HG02852 (cell line): ENCODE measurements at regions not wholly inside any gene's neighbourhood (a gene's known extent, or its start where the extent isn't known, plus 50 kb on each side); places are given as distances from the start of the nearest gene placed in this dataset.

ENCODE experiments used
- ATAC-seq: cut with Tn5 transposase; IDR thresholded peaks from one replicate; pipeline ENCODE4 v1.9.1; 2021; ENCODE audit warnings: mild to moderate bottlenecking, moderate library complexity; ENCODE audit not compliant: unreplicated experiment

DNA sequence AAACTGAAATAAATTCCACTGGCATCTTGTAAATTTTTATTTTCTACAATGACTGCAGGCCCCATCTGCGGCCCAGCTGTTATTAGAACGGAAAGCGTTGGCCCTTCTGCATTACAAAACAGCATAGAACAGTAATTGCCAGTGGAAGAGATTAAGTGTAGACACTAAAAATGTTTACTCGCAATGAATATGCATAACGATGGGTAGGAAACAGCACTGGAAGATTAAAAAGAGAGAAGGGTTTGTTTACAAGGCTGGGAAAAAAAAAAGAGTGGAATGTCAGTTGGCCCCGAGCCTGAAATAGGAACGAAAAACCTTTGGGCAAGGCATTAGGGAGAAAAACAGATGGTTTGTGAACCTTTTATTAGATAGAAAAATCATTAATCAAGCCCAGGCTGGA lies 275.9 kb upstream of the TCF4 start:
- ATAC-seq, result no peak

DNA sequence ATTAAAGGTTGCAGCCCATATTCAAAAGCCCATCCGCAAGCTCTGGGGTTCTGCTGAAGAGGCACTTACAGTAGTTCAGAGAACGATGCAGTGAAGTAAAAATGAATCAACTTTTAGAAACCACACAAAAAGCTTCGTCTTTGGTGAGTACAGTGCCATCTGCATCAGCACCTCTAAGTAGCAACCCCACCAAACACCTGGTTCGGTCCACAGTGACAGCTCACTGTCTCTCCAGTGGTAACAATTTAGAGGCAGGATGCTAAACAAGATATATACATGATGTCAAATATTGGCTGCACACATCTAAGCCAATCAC lies 275.4 kb upstream of the TCF4 start:
- no peak for ATAC-seq

DNA sequence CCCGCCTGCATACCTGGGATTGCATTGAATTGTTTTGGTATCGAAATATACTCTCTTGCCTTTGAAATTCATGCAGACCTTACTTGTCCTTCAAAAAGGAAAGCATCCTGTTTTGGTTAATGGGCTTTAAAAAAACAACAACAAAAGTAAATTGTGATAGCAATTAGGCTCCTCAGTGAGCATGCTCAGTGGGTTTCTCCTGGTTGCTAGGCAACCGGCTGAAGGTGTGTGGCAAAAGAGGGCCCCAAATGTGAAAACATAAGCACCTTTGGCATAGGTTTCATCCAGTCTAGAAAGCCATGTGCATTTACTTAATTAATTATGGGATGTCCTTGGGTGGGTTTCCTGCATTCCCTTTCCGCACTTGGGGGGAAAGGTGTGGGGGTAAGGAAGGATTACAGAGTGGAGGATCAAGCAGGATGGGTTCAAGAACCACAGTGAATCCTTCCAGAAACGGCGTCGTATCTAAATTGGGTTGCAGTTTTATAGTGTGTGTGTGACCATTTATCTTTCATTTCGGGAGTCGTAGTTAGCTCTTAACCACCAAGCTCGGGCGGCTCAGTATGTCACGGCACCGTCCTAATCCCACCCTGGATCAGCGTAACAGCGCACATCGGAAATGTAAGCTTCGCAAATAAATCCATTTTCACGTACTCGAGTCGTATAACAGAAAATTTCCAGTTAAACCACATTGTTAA lies 274.9 kb upstream of the TCF4 start:
- no peak for ATAC-seq

DNA sequence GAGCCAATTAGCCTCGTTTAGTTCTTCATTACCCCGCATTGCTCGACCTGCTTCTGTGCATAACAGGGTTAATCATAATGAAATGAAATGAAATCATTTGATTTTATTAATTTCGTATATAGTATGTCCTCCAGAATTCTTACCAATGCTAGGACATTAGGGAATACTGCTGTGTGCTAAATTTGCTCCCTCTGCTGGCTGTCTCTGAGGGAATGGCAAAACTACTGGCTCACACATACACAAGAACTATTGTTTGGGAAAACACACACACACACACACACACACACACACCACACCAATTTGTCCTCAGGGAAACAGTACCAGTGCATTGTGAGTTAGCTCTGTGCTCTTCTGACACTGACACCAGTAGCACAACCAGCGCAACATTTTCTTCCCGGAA lies 273.3 kb upstream of the TCF4 start:
- ATAC-seq, result no peak

DNA sequence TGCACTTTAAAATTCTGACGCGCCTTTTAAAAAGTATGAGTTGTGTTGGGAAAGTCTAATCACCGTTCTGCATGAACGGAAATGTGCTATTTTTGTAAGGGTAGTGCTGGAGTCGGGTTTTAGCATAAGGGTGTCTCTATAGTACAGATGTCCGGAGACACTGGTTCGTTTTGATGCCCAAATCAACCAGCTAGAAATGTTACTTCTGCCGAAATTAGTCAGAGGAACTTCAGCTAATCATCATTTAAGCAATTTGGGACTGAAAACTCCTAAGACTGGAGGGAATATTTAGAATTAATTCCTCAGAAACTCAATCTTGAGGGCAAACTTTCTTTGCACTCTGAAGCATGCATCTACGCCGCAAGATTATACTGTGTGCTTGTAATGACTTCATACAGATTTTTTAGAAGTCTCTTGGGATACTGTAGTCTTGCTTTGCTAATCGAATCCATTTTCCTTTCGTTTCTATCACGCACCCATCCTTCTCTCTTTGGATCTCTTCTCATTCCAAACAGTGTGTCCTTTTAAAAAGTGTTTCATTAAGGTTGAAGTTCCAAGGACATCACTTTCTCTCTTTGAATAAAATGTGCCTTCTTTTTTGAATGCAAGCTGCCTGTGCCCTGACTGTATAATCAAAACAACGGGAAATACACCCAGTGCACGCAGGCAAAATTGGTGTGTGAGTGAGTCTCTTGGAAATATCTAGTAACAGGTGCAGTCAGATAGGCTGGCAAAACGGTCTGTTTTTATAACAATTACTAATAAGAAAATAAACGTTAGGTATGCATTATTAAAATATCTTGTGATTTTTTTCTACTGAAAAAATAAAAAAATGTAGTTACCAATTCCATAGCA lies 270.9 kb upstream of the TCF4 start:
- no peak for ATAC-seq

DNA sequence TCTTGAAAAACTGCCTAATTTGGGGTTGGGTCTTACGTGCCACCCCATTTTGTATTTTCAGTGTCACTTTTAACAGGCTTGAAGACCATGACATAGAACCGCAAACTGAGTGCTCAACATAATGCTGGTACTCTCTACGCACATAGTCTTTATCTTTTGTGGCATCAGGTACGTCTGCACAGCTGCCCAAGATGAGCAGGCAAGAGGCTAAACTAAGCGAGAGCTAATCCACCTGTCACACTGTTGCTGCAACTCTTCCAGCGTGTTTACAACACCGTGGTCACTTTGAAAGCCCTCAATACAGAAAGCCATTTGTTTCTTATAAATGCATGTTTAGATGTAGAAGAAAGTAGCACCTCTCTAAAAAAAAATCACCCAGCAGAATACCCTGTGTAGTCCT lies 270.0 kb upstream of the TCF4 start:
- no peak for ATAC-seq

DNA sequence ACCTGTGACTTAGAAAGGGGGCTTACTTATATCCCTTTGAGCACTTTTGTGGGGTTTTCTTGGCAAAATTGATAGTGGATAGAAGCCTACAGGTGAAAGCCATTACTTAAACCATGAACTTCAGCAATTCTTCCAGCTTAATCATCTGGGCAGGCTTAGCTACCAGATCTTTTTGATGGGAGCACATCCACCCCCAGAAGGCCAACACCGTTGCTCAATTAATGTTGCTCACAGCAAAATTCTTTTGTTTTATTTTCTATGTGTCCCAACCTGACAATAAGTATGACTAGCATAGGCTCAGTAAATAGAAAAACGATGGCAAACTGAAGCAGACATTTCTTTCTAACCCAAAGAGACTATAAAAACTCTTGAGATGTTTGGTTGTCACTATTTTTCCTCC lies 269.4 kb upstream of the TCF4 start:
- ATAC-seq, result no peak

DNA sequence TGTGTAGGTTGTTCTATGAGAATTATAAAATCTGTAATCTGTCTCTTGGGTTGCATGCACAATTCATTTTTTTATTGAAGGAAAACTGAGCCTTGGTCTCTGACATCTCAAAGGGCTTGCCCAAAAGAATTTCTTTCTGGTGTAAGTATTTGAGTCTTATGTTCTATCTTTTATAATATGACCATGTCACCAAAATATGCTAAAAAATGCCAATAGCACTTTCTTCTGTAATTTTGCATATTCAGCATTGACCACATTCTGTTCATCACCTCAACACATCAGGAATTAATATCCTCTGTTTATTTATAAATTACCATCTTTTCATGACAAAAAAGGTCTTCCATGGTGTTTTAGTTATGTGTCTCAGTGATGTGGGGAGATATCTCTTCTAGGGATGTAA lies 268.7 kb upstream of the TCF4 start:
- no peak for ATAC-seq

DNA sequence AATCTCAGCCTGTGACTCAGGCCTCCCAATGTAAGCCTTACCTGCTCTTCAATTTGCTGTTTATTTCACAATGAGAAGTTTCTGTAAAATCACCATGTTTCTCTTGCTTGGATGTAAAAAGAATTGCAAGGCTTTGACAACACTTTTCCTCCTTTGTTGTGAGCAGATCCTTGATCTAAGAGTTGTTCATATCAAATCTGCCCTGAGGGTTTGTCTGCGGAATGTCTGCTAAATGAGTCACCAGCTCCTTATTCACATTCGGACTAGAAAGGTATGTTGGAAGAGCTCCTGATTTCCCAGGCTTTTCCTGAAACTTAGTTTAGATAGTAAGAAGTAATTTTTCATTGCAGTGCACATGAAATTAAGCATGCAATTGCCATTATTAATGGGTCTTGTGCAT lies 268.2 kb upstream of the TCF4 start:
- ATAC-seq, result no peak

DNA sequence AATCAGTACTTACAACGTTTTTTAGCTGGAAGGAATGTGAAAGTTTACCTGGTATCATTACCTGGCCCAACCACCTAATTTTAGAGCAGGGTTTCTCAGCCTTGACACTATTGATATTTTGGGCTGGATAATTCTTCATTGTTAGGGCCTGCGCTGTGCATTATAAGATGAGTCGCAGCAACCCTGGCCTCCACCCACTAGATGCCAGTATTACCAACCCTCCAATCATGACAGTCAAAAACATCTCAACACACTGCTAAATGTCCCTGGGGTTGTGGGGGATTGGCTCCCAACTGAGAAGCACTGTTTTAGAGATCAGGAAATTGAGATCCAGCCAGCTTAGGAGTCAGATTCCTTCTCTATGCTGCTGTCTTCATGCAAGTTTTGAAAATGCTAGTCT lies 265.3 kb upstream of the TCF4 start:
- no peak for ATAC-seq

DNA sequence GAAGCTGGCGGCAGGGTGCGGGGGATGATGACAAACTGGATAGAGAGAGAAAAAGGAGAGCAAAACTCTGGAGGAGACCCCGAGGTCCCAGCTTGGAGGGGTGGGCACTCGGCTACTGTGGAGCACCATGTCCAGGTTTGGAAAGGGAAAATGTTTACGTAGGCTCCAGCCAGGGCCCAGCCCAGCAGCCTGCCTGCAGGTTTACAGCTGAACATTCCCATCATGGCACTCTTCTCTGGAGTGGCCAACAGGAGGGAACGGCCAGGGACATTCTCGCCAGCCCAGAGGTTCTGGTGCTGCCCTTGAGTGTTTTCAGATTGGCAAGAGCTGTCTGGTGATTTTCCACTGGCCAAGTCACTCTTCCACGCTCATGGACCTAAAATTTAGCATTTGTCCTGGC lies 262.9 kb upstream of the TCF4 start:
- no peak for ATAC-seq

DNA sequence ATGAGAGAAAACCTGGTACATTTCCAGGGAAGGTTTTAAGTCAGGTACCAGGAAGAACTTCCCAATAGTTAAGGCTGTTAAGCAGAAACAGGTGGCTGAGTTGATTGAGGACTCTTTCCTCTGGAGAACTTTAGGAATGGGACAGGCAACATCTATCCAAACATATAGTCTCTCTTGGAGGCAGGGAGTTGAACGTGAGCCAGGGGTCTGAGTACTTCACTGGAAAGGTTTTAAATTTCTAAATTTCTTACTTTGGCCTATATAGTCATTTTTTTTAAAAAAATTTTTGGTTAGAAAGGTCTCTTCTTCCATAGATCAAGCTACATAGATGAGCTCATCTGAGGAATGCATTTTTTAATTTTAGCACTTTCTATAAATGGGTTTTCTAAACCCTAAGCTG lies 261.4 kb upstream of the TCF4 start:
- ATAC-seq, result no peak

DNA sequence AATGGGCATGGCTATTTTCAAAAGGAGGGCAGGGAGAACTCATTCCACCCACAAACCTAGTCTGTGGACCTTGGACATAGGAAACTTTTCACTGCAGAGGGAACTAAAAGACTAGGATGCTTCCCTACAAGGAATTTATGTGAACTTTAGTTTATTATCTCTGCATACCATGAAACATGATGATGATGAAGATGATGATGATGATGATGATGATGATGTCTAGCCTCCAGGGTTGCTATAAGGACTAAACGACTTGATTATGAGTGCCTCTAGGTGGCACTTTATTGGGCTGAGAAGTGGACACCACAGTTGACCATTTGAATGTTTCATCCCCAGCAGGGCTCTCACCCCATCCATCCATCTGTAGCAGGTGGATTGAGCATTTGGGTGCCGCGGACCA lies 260.0 kb upstream of the TCF4 start:
- ATAC-seq, result no peak

DNA sequence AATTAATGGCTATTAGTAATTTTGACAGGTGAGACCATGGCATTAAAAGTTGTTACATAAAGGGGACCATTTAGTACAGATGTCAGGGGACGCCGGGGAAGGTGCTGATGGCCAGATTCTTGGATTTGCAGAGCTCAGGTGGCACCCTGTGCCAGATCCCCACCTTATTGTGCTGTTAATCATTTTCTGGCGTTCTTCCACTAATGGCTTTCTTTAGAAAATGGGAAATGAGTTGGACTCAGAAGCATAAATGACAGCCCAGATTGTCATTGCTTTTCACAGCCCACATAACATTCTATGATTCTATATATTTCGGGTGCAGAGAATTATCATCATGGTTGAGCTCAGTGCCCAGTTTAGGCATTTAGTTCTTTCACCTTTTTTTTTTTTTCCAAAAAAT lies 257.2 kb upstream of the TCF4 start:
- ATAC-seq, result no peak

DNA sequence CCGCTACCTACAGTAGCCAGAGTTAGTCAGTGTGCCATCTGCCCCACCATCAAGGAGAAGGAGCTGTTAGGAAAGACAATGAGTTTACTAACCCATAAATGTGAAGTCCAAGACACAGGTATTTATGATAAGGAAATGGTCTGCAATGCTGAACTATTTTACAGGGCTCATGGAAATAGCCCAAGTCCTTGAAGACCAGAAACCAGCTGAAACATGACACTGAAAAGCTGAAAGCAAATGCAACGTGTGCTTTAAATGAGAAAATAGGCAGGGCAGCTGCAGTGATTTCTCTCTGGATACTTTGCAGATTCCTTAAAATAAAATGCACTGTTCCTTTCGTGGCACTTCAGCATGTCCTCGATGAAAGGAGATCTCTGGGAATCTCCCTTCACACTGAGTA lies 256.4 kb upstream of the TCF4 start:
- ATAC-seq, result no peak

DNA sequence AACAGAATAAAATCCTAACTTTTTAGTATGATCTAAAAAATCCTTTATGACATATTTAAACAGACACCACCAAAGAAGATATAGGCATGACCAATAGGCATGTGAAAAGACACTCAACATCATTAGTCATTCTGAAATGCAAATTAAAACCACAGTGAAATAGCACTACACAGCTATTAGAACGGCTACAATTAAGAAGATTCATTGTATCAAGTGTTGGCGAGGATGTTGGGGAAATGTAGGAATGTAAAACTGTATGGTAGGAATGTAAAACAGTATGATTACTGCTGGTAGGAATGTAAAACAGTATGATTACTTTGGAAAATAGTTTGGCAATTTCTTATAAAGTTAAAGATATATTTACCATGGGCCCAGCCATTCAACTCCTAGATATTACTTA lies 253.3 kb upstream of the TCF4 start:
- no peak for ATAC-seq

DNA sequence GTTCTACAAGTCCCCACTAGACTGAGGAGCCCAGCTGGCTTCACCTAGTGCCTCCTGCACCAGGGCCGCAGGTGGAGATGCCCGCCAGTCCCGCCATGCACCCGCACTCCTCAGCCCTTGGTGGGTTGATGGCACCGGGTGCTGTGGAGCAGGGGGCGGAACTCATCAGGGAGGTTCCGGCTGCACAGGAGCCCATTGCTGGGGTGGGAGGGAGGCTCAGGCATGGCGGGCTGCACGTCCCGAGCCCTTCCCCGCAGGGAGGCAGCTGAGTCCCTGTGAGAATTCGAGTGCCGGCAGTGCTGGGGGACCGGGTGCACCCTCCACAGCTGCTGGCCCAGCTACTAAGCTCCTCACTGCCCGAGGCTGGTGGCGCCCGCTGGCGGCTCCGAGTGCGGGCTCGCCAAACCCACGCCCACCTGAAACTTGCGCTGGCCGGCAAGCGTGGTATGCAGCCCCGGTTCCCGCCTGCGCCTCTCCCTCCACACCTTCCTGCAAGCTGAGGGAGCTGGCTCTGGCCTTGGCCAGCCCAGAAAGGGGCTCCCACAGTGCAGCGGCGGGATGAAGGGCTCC lies 252.7 kb upstream of the TCF4 start:
- ATAC-seq, result no peak

DNA sequence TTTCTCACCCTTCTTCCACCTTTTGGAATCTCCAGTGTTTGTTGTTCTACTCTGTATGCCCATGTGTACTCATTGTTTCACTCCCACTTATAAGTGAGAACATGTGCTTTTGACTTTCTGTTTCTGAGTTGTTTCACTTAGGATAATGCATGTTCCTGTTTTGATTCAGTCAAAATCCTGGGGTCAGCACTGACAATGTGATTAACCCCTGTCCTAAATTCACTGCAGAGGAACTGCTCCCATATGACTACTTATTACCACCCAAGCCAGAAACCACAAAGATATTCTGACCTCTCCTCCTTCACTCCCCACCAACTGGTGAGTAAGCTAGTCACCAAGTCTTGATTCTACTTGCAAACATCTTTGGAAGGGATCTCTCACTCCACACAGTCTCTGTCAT lies 251.4 kb upstream of the TCF4 start:
- no peak for ATAC-seq

DNA sequence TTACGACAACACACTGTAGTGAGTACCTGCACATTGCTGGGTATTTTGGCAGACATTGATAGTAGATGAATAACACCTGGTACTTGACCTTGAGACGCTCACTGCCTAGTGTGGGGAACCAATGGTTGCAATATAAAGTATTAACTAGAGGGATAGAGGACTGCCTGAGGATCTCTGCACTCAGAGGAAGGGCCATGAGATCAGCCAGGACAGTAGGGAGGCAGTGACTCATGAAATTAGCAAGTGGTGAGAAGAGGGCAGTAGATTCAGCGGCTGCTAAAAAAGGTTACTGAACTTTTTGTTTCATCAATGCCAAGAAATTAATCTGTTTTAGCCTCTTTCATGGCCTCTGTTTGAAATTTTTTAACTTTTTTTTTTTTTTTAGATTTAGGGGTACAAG lies 250.8 kb upstream of the TCF4 start:
- no peak for ATAC-seq

DNA sequence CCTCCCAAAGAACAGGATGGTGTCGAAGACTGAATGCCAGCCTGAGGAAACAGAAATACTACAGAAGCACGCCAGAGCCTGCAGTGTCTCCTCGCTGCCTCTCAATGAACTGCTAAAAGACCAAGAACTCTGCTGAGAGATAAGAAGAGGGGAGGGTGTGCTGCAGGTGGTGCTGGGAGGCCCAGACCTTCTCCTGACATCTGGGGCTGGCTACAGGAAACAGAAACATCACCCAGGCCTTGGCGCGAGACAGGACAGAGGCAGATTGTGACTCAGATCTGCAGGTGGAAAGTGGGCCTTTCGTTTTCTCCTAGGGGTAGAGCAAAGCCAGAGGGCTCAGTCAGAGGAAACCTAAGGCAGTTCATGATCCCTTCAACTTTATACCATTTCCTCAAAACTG lies 250.3 kb upstream of the TCF4 start:
- no peak for ATAC-seq

DNA sequence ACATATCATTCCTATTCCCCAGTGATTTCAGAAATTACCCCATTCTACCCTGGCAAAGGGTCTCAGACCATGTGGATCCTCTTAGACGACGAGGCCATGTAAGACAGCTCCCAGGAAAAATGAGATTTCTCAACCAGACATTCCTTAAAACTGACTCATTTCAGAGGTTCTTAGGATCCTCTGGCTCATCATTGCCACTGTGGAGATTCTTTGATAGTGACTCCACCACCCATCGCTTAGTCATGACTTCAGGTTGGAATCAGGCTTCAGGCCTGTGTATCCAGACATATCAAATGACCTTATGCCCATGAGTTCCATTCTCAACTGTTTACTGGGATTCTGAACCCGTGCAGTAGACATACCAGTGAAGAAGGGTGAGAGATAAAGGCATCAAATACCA lies 245.6 kb upstream of the TCF4 start:
- ATAC-seq, result no peak

DNA sequence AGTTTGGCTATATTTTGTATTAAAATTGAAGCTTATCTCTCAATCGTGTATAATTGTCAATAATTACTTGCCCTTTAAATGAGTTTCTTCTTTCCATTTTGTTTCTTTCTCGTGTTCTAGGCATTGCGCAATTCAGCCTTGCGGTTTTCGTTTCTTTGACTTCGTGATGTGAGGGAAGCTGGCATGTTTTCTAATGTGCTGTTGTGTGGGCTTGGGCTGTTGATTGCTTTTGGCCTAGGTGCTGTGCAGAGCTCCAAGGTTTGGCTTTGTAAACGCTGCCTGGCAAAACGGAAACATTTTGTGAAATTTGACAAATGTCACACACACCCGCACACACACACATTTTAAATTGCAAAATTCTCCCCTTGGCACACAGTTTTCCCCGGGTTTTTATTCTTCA lies 242.6 kb upstream of the TCF4 start:
- no peak for ATAC-seq

DNA sequence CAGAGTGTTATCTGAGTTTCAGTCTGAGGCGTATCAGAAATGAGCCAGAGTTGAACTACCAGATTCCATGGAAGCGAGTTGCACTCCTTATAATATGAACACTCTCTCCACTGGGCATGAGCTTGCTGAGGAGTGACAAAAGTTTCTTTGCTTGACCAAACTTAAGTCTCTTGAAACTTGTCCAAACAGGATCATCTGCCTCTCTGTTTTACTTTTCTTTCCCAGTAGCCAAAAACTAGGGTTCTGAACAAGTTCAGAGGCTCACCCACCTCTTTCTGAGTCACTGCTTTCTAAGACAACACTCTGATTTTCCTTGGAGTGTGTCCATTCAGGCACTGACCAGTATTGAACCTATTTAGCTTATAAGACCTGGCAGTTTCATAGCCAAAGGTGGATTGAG lies 233.2 kb upstream of the TCF4 start:
- no peak for ATAC-seq
